SK-N-MC (cell line): ENCODE measurements at regions not wholly inside any gene's neighbourhood (a gene's known extent, or its start where the extent isn't known, plus 50 kb on each side); places are given as distances from the start of the nearest gene placed in this dataset.

Experiments
- EZH2 ChIP-seq: fragments of 200-600 bp; sonication (generic); IDR thresholded peaks from one replicate; pipeline ENCODE4 v1.6.1; 2017; ENCODE audit warnings: antibody characterized with exemption
- POLR2AphosphoS5 ChIP-seq: IDR thresholded peaks from 2 replicates; pipeline ENCODE4 v1.6.1; 2012; ENCODE audit warnings: mild to moderate bottlenecking, low read depth, low read length, borderline replicate concordance

GRCh38 chr7:125278318-125278717 lies 348.7 kb upstream of the POT1 start:
- TF ChIP-seq POLR2AphosphoS5 (no peak), EZH2 (no peak)
